NCI-H2029 (cell line): ENCODE measurements at regions not wholly inside any gene's neighbourhood (a gene's known extent, or its start where the extent isn't known, plus 50 kb on each side); places are given as distances from the start of the nearest gene placed in this dataset.
A peak's percentile ranks its signal among the peaks of the same experiment; 100 is the strongest.
"Not testable (repeated sequence)": the region's sequence is repeated elsewhere in the genome, so short reads cannot be mapped to it uniquely, and the experiment has no call there.

ENCODE experiments used
- DNase-seq: peaks from one replicate; lab custom pipeline; 2025; lab: John Stamatoyannopoulos, UW

GRCh38 chr1:55822891-55823290, 607.7 kb upstream of the USP24 start:
- DNase-seq = no peak

GRCh38 chr1:55821234-55821633, 606.1 kb upstream of the USP24 start:
- DNase-seq = no peak

- peak; percentile 99 for DNase-seq
Measured at GRCh38 chr1:55820501-55820900, 605.3 kb upstream of the USP24 start.

GRCh38 chr1:55819011-55819410, 603.8 kb upstream of the USP24 start:
- no peak for DNase-seq

GRCh38 chr1:55816456-55817426, 601.6 kb upstream of the USP24 start:
- peak; percentile 73 for DNase-seq

GRCh38 chr1:55815745-55816455, 600.7 kb upstream of the USP24 start:
- DNase-seq = no peak

GRCh38 chr1:55814967-55815366, 599.8 kb upstream of the USP24 start:
- DNase-seq = no peak

- DNase-seq = no peak
Measured at GRCh38 chr1:55813618-55814017, 598.5 kb upstream of the USP24 start.

- no peak for DNase-seq
Measured at GRCh38 chr1:55812281-55812680, 597.1 kb upstream of the USP24 start.

- DNase-seq = no peak
Measured at GRCh38 chr1:55808263-55808662, 593.1 kb upstream of the USP24 start.

GRCh38 chr1:55803429-55803828, 588.3 kb upstream of the USP24 start:
- peak; percentile 36 for DNase-seq

GRCh38 chr1:55801481-55801880, 586.3 kb upstream of the USP24 start:
- no peak for DNase-seq

GRCh38 chr1:55800503-55800902, 585.3 kb upstream of the USP24 start:
- no peak for DNase-seq

GRCh38 chr1:55793856-55794255, 578.7 kb upstream of the USP24 start:
- no peak for DNase-seq

GRCh38 chr1:55792870-55793269, 577.7 kb upstream of the USP24 start:
- no peak for DNase-seq

GRCh38 chr1:55789466-55789865, 574.3 kb upstream of the USP24 start:
- no peak for DNase-seq

- DNase-seq = no peak
Measured at GRCh38 chr1:55786396-55786795, 571.2 kb upstream of the USP24 start.

GRCh38 chr1:55784941-55785450, 569.8 kb upstream of the USP24 start:
- not testable (repeated sequence) for DNase-seq

GRCh38 chr1:55781944-55782482, 566.8 kb upstream of the USP24 start:
- DNase-seq = peak; percentile 68

- DNase-seq = no peak
Measured at GRCh38 chr1:55781003-55781402, 565.8 kb upstream of the USP24 start.

- no peak for DNase-seq
Measured at GRCh38 chr1:55777545-55777944, 562.4 kb upstream of the USP24 start.

GRCh38 chr1:55775007-55775406, 559.8 kb upstream of the USP24 start:
- no peak for DNase-seq

- no peak for DNase-seq
Measured at GRCh38 chr1:55774446-55774845, 559.3 kb upstream of the USP24 start.
